LoVo (cell line): ENCODE measurements at regions not wholly inside any gene's neighbourhood (a gene's known extent, or its start where the extent isn't known, plus 50 kb on each side); places are given as distances from the start of the nearest gene placed in this dataset.

Experiments used
- DNase-seq: peaks from one replicate; pipeline ENCODE4 v3.0.0-alpha.2; 2016; ENCODE audit warnings: low spot score

- no peak for DNase-seq
These were observed 326.4 kb downstream of the MEI4 start for GRCh38 chr6:77979204-77979603.

- DNase-seq, result no peak
These were observed 333.7 kb downstream of the MEI4 start for GRCh38 chr6:77986380-77987034.

- no peak for DNase-seq
These were observed 334.2 kb downstream of the MEI4 start for GRCh38 chr6:77987035-77987384.

GRCh38 chr6:78010130-78010529, 357.3 kb downstream of the MEI4 start:
- no peak for DNase-seq

GRCh38 chr6:78020586-78020985, 367.7 kb downstream of the MEI4 start:
- DNase-seq, result no peak

GRCh38 chr6:78025502-78025901, 372.7 kb downstream of the MEI4 start:
- DNase-seq, result no peak

GRCh38 chr6:78031228-78031627, 378.4 kb downstream of the MEI4 start:
- DNase-seq, result no peak

- no peak for DNase-seq
These were observed 406.3 kb downstream of the MEI4 start for GRCh38 chr6:78059171-78059570.

- DNase-seq, result no peak
These were observed 410.2 kb downstream of the MEI4 start for GRCh38 chr6:78062993-78063392.

GRCh38 chr6:78076371-78076770, 423.5 kb downstream of the MEI4 start:
- no peak for DNase-seq

GRCh38 chr6:78089531-78089930, 436.7 kb downstream of the MEI4 start:
- DNase-seq, result no peak

GRCh38 chr6:78093906-78094305, 441.1 kb downstream of the MEI4 start:
- DNase-seq, result no peak

- DNase-seq, result no peak
These were observed 448.5 kb downstream of the MEI4 start for GRCh38 chr6:78101387-78101786.

- DNase-seq, result no peak
These were observed 457.8 kb downstream of the MEI4 start for GRCh38 chr6:78110641-78111040.

- no peak for DNase-seq
These were observed 465.1 kb downstream of the MEI4 start for GRCh38 chr6:78117966-78118365.

GRCh38 chr6:78131521-78131920, 478.7 kb downstream of the MEI4 start:
- DNase-seq, result no peak

GRCh38 chr6:78132671-78133410, 480.0 kb downstream of the MEI4 start:
- DNase-seq, result no peak

- DNase-seq, result no peak
These were observed 497.6 kb downstream of the MEI4 start for GRCh38 chr6:78150425-78150824.

- DNase-seq, result no peak
These were observed 501.1 kb downstream of the MEI4 start for GRCh38 chr6:78153976-78154375.

- DNase-seq, result no peak
These were observed 504.8 kb downstream of the MEI4 start for GRCh38 chr6:78157606-78158005.

GRCh38 chr6:78188891-78189290, 536.1 kb downstream of the MEI4 start:
- no peak for DNase-seq

GRCh38 chr6:78192057-78192456, 539.2 kb downstream of the MEI4 start:
- DNase-seq, result no peak

GRCh38 chr6:78199044-78199443, 546.2 kb downstream of the MEI4 start:
- DNase-seq, result no peak

GRCh38 chr6:78222226-78222625, 569.4 kb downstream of the MEI4 start:
- DNase-seq, result no peak
